ENCODE measurements at regions not wholly inside any gene's neighbourhood (a gene's known extent, or its start where the extent isn't known, plus 50 kb on each side); places are given as distances from the start of the nearest gene placed in this dataset.

- TF ChIP-seq CTCF (IDR thresholded peaks at IDR 0.05) (no peak), POLR2A (IDR thresholded peaks at IDR 0.05) (no peak)
Measured at GRCh38 chr10:33653584-33654367, 319.3 kb upstream of the NRP1 start.

Data from sigmoid colon (tissue), 3 donors.